Neural progenitor cell (in vitro differentiated cells): ENCODE measurements at regions not wholly inside any gene's neighbourhood (a gene's known extent, or its start where the extent isn't known, plus 50 kb on each side); places are given as distances from the start of the nearest gene placed in this dataset.

Source experiments
- EZH2 ChIP-seq: fragments of 200-600 bp; sonication (generic); IDR thresholded peaks from 2 replicates; pipeline ENCODE4 v1.6.1; 2017; ENCODE audit warnings: antibody characterized with exemption, mild to moderate bottlenecking, moderate library complexity
- EZH2phosphoT487 ChIP-seq: fragments of 200-600 bp; sonication (generic); IDR thresholded peaks from 2 replicates; pipeline ENCODE4 v1.6.1; 2017; ENCODE audit warnings: antibody characterized with exemption
- TF ChIP-seq, protein P1 (sequence below): fragments of 200-600 bp; sonication (generic); IDR thresholded peaks from 2 replicates; pipeline ENCODE4 v1.5.1; 2017; ENCODE audit warnings: antibody characterized with exemption, mild to moderate bottlenecking

DNA sequence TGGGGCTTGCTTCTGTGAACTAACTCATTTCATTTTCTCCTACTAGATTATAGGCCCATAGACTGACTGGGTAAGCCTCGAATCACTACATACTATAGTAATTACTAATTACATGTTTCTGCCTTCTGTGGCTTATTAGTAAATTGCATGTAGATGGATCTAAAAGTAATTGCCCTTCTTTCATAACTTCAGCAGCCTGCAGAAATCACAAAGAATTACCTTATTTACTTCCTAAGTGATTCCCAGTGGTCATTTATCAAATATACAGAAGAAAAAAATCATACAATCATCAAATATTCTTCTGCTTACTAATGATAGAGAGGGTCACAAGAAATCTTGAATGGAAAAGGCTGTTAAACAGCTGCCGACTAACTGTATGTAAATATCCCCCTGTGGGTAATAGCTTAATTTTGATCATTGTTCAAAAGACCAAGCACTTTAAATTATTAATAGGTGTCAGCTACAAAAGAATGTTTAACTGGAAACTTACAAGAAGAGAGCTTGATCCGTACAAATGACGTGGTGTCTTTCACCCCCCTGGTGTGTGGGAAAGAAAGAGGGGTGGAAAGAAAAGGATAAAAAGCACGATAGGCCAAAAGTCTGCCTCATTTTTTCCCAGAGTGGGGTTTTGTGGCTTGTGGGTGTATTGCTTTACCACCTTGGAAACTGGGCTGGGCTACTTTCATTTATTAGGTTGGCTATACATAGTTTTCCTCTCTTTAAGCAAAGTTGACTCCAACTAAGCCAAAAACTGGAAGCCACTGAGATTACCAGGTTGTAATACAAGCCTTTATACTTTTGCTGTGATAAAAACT is 361.8 kb upstream of the ZMIZ1 start:
- TF ChIP-seq, protein P1, sequence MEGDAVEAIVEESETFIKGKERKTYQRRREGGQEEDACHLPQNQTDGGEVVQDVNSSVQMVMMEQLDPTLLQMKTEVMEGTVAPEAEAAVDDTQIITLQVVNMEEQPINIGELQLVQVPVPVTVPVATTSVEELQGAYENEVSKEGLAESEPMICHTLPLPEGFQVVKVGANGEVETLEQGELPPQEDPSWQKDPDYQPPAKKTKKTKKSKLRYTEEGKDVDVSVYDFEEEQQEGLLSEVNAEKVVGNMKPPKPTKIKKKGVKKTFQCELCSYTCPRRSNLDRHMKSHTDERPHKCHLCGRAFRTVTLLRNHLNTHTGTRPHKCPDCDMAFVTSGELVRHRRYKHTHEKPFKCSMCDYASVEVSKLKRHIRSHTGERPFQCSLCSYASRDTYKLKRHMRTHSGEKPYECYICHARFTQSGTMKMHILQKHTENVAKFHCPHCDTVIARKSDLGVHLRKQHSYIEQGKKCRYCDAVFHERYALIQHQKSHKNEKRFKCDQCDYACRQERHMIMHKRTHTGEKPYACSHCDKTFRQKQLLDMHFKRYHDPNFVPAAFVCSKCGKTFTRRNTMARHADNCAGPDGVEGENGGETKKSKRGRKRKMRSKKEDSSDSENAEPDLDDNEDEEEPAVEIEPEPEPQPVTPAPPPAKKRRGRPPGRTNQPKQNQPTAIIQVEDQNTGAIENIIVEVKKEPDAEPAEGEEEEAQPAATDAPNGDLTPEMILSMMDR = no peak
- TF ChIP-seq EZH2phosphoT487 (no peak), EZH2 (no peak)
